ENCODE measurements at regions not wholly inside any gene's neighbourhood (a gene's known extent, or its start where the extent isn't known, plus 50 kb on each side); places are given as distances from the start of the nearest gene placed in this dataset.
A peak's percentile ranks its signal among the peaks of the same experiment; 100 is the strongest.

GRCh38 chr2:120865656-120866055 lies 130.0 kb downstream of the GLI2 start:
- Histone ChIP-seq H3K27me3 (ENCODE audit: control insufficient read depth, insufficient read depth, low read length) (no peaks in the 10 kb centered on the region), H3K9me3 (ENCODE audit: control insufficient read depth, insufficient read depth, low read length) (no peaks in the 10 kb centered on the region; the same call in 1 of the 2 replicates), H3K27ac (ENCODE audit: low read depth, low read length) (no peak overlapping the region), H3K4me3 (ENCODE audit: low read depth, low read length) (no peak overlapping the region)
- ChIA-PET POLR2A (interaction anchor here (1.2 kb wide), 1 partner anchor 210 kb away, joined by 3 read pairs; no protein-coding TSS in a partner anchor), CTCF (interaction anchor here (0.6 kb wide), 1 partner anchor 29 kb away, joined by 3 read pairs; no protein-coding TSS in a partner anchor)
- no peak for TF ChIP-seq CTCF (IDR thresholded peaks at IDR 0.05; ENCODE audit: low read depth, low read length)
- DNase-seq (ENCODE audit: low read depth, low spot score) = no peak

- ChIA-PET CTCF (interaction anchor here (0.6 to 2.8 kb wide), 3 partner anchors 9 to 170 kb away, joined by 3 to 10 read pairs (median 4); no protein-coding TSS in a partner anchor), POLR2A (interaction anchor here (1.0 to 1.2 kb wide), 2 partner anchors 172 to 209 kb away, joined by 3 read pairs; no protein-coding TSS in a partner anchor)
- no peaks in the 10 kb centered on the region; the same call in 1 of the 2 replicates for H3K9me3 ChIP-seq (ENCODE audit: control insufficient read depth, insufficient read depth, low read length)
- no peak overlapping the region for H3K4me3 ChIP-seq (ENCODE audit: low read depth, low read length)
- TF ChIP-seq CTCF (IDR thresholded peaks at IDR 0.05; ENCODE audit: low read depth, low read length) = no peak
- H3K27ac ChIP-seq (ENCODE audit: low read depth, low read length) = no peak overlapping the region
- H3K27me3 ChIP-seq (ENCODE audit: control insufficient read depth, insufficient read depth, low read length) = no peaks in the 10 kb centered on the region
- no peak for DNase-seq (ENCODE audit: low read depth, low spot score)
These were observed 130.4 kb downstream of the GLI2 start for GRCh38 chr2:120866071-120866470.

GRCh38 chr2:120866483-120867140 lies 130.9 kb downstream of the GLI2 start:
- Histone ChIP-seq H3K27ac (ENCODE audit: low read depth, low read length) (peak overlapping the region; percentile 83), H3K27me3 (ENCODE audit: control insufficient read depth, insufficient read depth, low read length) (no peaks in the 10 kb centered on the region), H3K9me3 (ENCODE audit: control insufficient read depth, insufficient read depth, low read length) (no peaks in the 10 kb centered on the region; the same call in 1 of the 2 replicates), H3K4me3 (ENCODE audit: low read depth, low read length) (peak overlapping the region; percentile 57)
- no peak for DNase-seq (ENCODE audit: low read depth, low spot score)
- CTCF ChIA-PET = interaction anchor here (0.6 to 2.8 kb wide), 3 partner anchors 10 to 171 kb away, joined by 3 to 10 read pairs (median 4); no protein-coding TSS in a partner anchor
- POLR2A ChIA-PET = interaction anchor here (1.0 to 1.2 kb wide), 3 partner anchors 101 to 209 kb away, joined by 3 to 5 read pairs (median 3); no protein-coding TSS in a partner anchor
- TF ChIP-seq CTCF (IDR thresholded peaks at IDR 0.05; ENCODE audit: low read depth, low read length) = no peak

GRCh38 chr2:120867290-120868241 lies 131.9 kb downstream of the GLI2 start:
- no peak for TF ChIP-seq CTCF (IDR thresholded peaks at IDR 0.05; ENCODE audit: low read depth, low read length)
- H3K27me3 ChIP-seq (ENCODE audit: control insufficient read depth, insufficient read depth, low read length) = no peaks in the 10 kb centered on the region
- POLR2A ChIA-PET = interaction anchor here (0.6 to 1.8 kb wide), 6 partner anchors 23 to 171 kb away, joined by 3 to 5 read pairs (median 4); no protein-coding TSS in a partner anchor

More at GRCh38 chr2:120867290-120868241, 131.9 kb downstream of the GLI2 start:
- no peak for DNase-seq (ENCODE audit: low read depth, low spot score)
- H3K27ac ChIP-seq (ENCODE audit: low read depth, low read length) = peak overlapping the region; percentile 83
- H3K9me3 ChIP-seq (ENCODE audit: control insufficient read depth, insufficient read depth, low read length) = no peaks in the 10 kb centered on the region; the same call in 1 of the 2 replicates
- H3K4me3 ChIP-seq (ENCODE audit: low read depth, low read length) = peak overlapping the region; percentile 57
- CTCF ChIA-PET = interaction anchor here (0.6 to 2.8 kb wide), 5 partner anchors 11 to 171 kb away, joined by 3 to 10 read pairs (median 3); no protein-coding TSS in a partner anchor

Data from AG04450 (cell line).